Activated T-cell treated with anti-CD3 and anti-CD28 coated beads, Interleukin-2, amount 50 U/mL, for 72 hours (primary cell): ENCODE measurements at regions not wholly inside any gene's neighbourhood (a gene's known extent, or its start where the extent isn't known, plus 50 kb on each side); places are given as distances from the start of the nearest gene placed in this dataset.
"Not testable (repeated sequence)": the region's sequence is repeated elsewhere in the genome, so short reads cannot be mapped to it uniquely, and the experiment has no call there.

Experiments used
- ATAC-seq, 2 donors: fragments of 150-1000 bp; cut with Tn5 transposase; replicated peaks in 1 of 2; 2 replicates each; pipeline ENCODE4 v1.10.0; 2021; ENCODE audit warnings: moderate library complexity in 2 of 2, mild to moderate bottlenecking in 1 of 2
- DNase-seq, 2 donors: peaks; one replicate each; pipeline ENCODE4 v3.0.0; 2021 to 2022; ENCODE audit warnings: mixed read lengths in 1 of 2
- H3K27ac Mint-ChIP-seq: one replicate; pipeline ENCODE4 v1.8.0; 2022; ENCODE audit warnings: mild to moderate bottlenecking, moderate library complexity, mixed read lengths
- H3K27me3 Mint-ChIP-seq: one replicate; pipeline ENCODE4 v1.8.0; 2022; ENCODE audit warnings: low read depth, mixed read lengths
- H3K36me3 Mint-ChIP-seq, 2 donors: one replicate each; pipeline ENCODE4 v1.8.0; 2022; ENCODE audit warnings: mixed read lengths in 2 of 2, mild to moderate bottlenecking in 1 of 2; ENCODE audit not compliant: insufficient read depth in 2 of 2
- H3K4me1 Mint-ChIP-seq: one replicate; pipeline ENCODE4 v1.8.0; 2022; ENCODE audit warnings: low read depth, mixed read lengths
- H3K4me3 Mint-ChIP-seq, 2 donors: one replicate each; pipeline ENCODE4 v1.8.0; 2022; ENCODE audit warnings: mild to moderate bottlenecking in 2 of 2, mixed read lengths in 2 of 2, moderate library complexity in 2 of 2
- H3K9me3 Mint-ChIP-seq, 2 donors: one replicate each; pipeline ENCODE4 v1.8.0; 2022; ENCODE audit warnings: mixed read lengths in 2 of 2

GRCh38 chr3:106341087-106341486, 472.3 kb upstream of the CBLB start:
- no peak overlapping the region for H3K27ac Mint-ChIP-seq
- peak overlapping the region in 1 of 2 donors; percentile 28 for H3K4me3 Mint-ChIP-seq
- ATAC-seq (no peak), DNase-seq (no peak)
- no peaks in the 10 kb centered on the region for H3K27me3 Mint-ChIP-seq
- H3K36me3 Mint-ChIP-seq, result peaks cover 0 to 2% of the 10 kb centered on the region in 2 donors
- peaks cover 48% of the 10 kb centered on the region for H3K4me1 Mint-ChIP-seq
- no peaks in the 10 kb centered on the region for H3K9me3 Mint-ChIP-seq

- Mint-ChIP-seq H3K27me3 (no peaks in the 10 kb centered on the region), H3K4me1 (peaks cover 48% of the 10 kb centered on the region), H3K9me3 (no peaks in the 10 kb centered on the region), H3K36me3 (peaks cover 1 to 2% of the 10 kb centered on the region in 2 donors), H3K4me3 (no peak overlapping the region), H3K27ac (no peak overlapping the region)
- no peak for ATAC-seq
- no peak for DNase-seq
These were observed 472.9 kb upstream of the CBLB start for GRCh38 chr3:106341586-106342162.

DNA sequence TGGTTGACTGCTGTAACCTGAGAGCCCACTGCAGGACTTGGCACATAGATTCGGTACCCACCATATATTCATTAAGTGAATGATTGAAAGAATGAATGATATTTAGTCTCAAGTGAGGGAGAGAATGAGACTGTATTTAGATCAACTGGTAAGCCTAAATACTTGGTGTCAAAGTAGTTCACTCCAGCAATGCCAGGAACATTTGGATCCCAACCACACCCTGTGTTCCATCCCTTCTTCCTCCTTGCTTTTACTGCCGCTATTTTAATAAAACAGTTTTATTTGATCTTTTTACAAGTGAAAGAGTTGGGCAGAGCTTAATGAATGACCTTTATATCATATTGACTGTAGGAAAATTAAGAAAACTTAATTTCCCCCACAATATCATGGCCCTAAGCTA, 473.6 kb upstream of the CBLB start:
- H3K9me3 Mint-ChIP-seq, result no peaks in the 10 kb centered on the region
- ATAC-seq (no peak), DNase-seq (no peak)
- no peak overlapping the region for H3K27ac Mint-ChIP-seq
- H3K27me3 Mint-ChIP-seq, result no peaks in the 10 kb centered on the region
- no peak overlapping the region for H3K4me3 Mint-ChIP-seq
- peaks cover 40% of the 10 kb centered on the region for H3K4me1 Mint-ChIP-seq
- peaks cover 1 to 2% of the 10 kb centered on the region in 2 donors for H3K36me3 Mint-ChIP-seq

- H3K4me3 Mint-ChIP-seq, result no peak overlapping the region
- ATAC-seq, result no peak
- peaks cover 0 to 1% of the 10 kb centered on the region in 2 donors for H3K36me3 Mint-ChIP-seq
- no peak for DNase-seq
- H3K27ac Mint-ChIP-seq, result no peak overlapping the region
- H3K27me3 Mint-ChIP-seq, result no peaks in the 10 kb centered on the region
- H3K4me1 Mint-ChIP-seq, result peaks cover 26% of the 10 kb centered on the region
- no peaks in the 10 kb centered on the region for H3K9me3 Mint-ChIP-seq
These were observed 475.0 kb upstream of the CBLB start for GRCh38 chr3:106343811-106344210.

DNA sequence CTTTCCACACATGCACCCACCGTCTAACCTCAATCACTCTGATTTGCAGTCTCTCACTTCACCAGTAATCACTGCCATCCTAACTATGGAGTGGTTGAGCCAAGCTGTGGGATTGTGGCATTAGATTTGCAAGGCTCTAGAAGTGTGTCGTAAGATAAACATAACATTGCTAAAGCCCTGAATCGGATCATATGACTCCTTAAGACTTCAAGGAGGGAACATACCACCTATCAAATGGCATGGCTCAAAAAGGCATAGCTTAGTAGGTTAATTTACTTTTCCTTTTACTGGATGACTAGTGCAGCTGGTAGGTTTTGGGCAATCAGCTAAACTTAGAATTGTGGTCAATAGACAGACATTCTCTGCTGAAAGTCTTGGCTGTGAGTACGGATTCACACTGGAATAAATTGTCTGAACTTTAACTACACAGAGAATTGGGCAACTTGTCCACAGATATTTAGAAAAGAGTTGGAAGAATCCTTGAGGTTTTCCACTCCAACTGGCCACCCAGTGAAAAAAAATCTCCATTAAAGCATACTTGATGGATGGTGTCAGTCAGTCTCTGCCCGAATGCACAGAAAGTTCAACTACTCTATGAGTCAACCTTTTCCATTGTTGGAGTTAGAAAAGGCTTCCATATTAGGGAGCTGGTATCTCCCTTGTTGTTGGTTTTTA, 476.7 kb upstream of the CBLB start:
- H3K27me3 Mint-ChIP-seq, result no peaks in the 10 kb centered on the region
- H3K9me3 Mint-ChIP-seq, result no peaks in the 10 kb centered on the region
- DNase-seq (no peak), ATAC-seq (no peak)
- H3K27ac Mint-ChIP-seq, result no peak overlapping the region
- H3K4me1 Mint-ChIP-seq, result peaks cover 26% of the 10 kb centered on the region
- no peak overlapping the region for H3K4me3 Mint-ChIP-seq
- peaks cover 0 to 1% of the 10 kb centered on the region in 2 donors for H3K36me3 Mint-ChIP-seq

- H3K4me3 Mint-ChIP-seq, result no peak overlapping the region
- H3K27ac Mint-ChIP-seq, result no peak overlapping the region
- H3K9me3 Mint-ChIP-seq, result peaks cover under 1 to 3% of the 10 kb centered on the region in 2 donors
- peaks cover 25% of the 10 kb centered on the region for H3K4me1 Mint-ChIP-seq
- ATAC-seq (no peak), DNase-seq (no peak)
- H3K36me3 Mint-ChIP-seq, result peaks cover 0 to 2% of the 10 kb centered on the region in 2 donors
- no peaks in the 10 kb centered on the region for H3K27me3 Mint-ChIP-seq
These were observed 478.5 kb upstream of the CBLB start for GRCh38 chr3:106347350-106347749.

DNA sequence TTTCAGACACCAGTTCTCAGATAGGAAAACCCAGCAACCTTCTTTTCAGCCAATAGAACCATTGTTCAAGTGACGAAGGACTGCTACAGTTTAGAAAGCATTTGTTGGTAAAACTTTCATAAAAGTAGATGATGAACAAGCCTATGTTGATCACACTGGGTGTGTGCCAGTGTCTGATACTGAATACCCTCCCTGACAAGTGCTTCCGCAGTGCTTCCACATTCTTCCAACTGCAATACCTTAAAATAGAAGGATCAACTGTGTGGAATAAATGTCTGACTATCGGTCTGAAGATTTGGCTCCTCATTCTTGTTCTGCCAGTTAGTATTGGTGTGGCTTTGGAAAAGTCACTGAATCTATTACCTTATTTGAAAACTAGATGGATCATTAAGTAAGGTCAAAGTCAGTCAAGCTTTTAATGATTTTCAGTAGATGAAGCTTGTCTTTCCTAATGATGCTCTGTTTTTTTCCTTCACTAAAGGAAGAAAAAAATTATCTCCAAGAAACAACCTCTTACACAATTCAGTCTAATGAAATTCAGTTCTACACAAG, 479.4 kb upstream of the CBLB start:
- ATAC-seq (no peak), DNase-seq (no peak)
- Mint-ChIP-seq H3K4me3 (no peak overlapping the region), H3K27me3 (no peaks in the 10 kb centered on the region), H3K9me3 (peaks cover 3 to 5% of the 10 kb centered on the region in 2 donors), H3K4me1 (peaks cover 27% of the 10 kb centered on the region), H3K36me3 (peaks cover 0 to 7% of the 10 kb centered on the region in 2 donors), H3K27ac (no peak overlapping the region)

GRCh38 chr3:106349191-106349881, 480.5 kb upstream of the CBLB start:
- Mint-ChIP-seq H3K9me3 (peaks cover 5% of the 10 kb centered on the region in 2 donors), H3K4me3 (no peak overlapping the region), H3K27ac (peak overlapping the region; percentile 42), H3K36me3 (peaks cover 0 to 16% of the 10 kb centered on the region in 2 donors), H3K4me1 (peaks cover 34% of the 10 kb centered on the region), H3K27me3 (no peaks in the 10 kb centered on the region)
- no peak for DNase-seq
- no peak for ATAC-seq

- peak overlapping the region; percentile 11 for H3K27ac Mint-ChIP-seq
These were observed 487.1 kb upstream of the CBLB start for GRCh38 chr3:106355873-106356272.

GRCh38 chr3:106359692-106360091, 490.9 kb upstream of the CBLB start:
- H3K36me3 Mint-ChIP-seq, result peaks cover 13 to 37% of the 10 kb centered on the region in 2 donors
- no peak overlapping the region for H3K4me3 Mint-ChIP-seq
- H3K27ac Mint-ChIP-seq, result no peak overlapping the region

More at GRCh38 chr3:106355873-106356272, 487.1 kb upstream of the CBLB start:
- no peak for DNase-seq
- ATAC-seq, result no peak
- peaks cover 7 to 40% of the 10 kb centered on the region in 2 donors for H3K36me3 Mint-ChIP-seq
- no peaks in the 10 kb centered on the region for H3K27me3 Mint-ChIP-seq
- peaks cover 48% of the 10 kb centered on the region for H3K4me1 Mint-ChIP-seq
- peak overlapping the region; percentile 8 to 10 for H3K4me3 Mint-ChIP-seq
- H3K9me3 Mint-ChIP-seq, result peaks cover 8 to 19% of the 10 kb centered on the region in 2 donors

DNA sequence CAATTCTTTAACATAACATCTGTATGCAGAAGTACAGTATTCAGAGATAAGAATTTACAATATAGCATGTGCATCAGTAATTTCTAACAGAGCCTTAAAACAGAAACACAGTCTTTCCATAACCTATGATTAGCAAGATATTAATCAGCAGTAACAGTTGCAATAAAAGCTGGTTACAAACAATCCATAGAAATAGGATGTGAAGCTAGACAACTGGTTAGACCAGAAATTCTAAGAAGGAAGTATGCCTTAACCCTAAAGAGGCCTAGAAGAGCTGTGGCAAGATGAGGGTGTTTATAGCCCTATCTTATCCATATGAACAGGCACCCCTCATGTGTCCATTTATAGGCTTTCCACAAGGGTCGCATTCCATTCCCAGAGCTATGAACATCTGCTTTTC, 492.1 kb upstream of the CBLB start:
- ATAC-seq, H3K4me3 Mint-ChIP-seq, H3K27me3 Mint-ChIP-seq, DNase-seq, H3K27ac Mint-ChIP-seq: not testable (repeated sequence)
- H3K9me3 Mint-ChIP-seq, result peaks cover 7 to 11% of the 10 kb centered on the region in 2 donors
- H3K36me3 Mint-ChIP-seq, result peaks cover 17 to 35% of the 10 kb centered on the region in 2 donors
- peaks cover 33% of the 10 kb centered on the region for H3K4me1 Mint-ChIP-seq

More at GRCh38 chr3:106359692-106360091, 490.9 kb upstream of the CBLB start:
- DNase-seq, result no peak
- Mint-ChIP-seq H3K27me3 (no peaks in the 10 kb centered on the region), H3K4me1 (peaks cover 35% of the 10 kb centered on the region), H3K9me3 (peaks cover 10 to 15% of the 10 kb centered on the region in 2 donors)
- ATAC-seq, result no peak

- Mint-ChIP-seq H3K36me3 (peaks cover 13 to 23% of the 10 kb centered on the region in 2 donors), H3K4me3 (no peak overlapping the region), H3K27me3 (no peaks in the 10 kb centered on the region), H3K9me3 (peaks cover 3 to 10% of the 10 kb centered on the region in 2 donors), H3K4me1 (peaks cover 8% of the 10 kb centered on the region), H3K27ac (no peak overlapping the region)
- no peak for DNase-seq
- ATAC-seq, result no peak
These were observed 495.7 kb upstream of the CBLB start for GRCh38 chr3:106364477-106364876.
